Activated naive CD4-positive, alpha-beta T cell treated with anti-CD3 and anti-CD28 coated beads, Interleukin-2, amount 10 ng/mL, durations not matched to agents 7 days and 5 days (primary cell): ENCODE measurements at regions not wholly inside any gene's neighbourhood (a gene's known extent, or its start where the extent isn't known, plus 50 kb on each side); places are given as distances from the start of the nearest gene placed in this dataset.
"Not testable (repeated sequence)": the region's sequence is repeated elsewhere in the genome, so short reads cannot be mapped to it uniquely, and the experiment has no call there.

Experiments
- CTCF ChIA-PET: fragments of 350-600 bp; sonication (Branson Sonifier 250); formaldehyde crosslinking; loops from one replicate; lab custom pipeline; 2021; ENCODE audit warnings: antibody characterized with exemption; lab: Charles Lee
- DNase-seq: peaks from one replicate; pipeline ENCODE4 v3.0.0-alpha.2; 2020
- H3K27ac Mint-ChIP-seq: one replicate; pipeline ENCODE4 v1.8.0; 2021; ENCODE audit warnings: mild to moderate bottlenecking, moderate library complexity, mixed read lengths
- H3K27me3 Mint-ChIP-seq: one replicate; pipeline ENCODE4 v1.8.0; 2021; ENCODE audit warnings: mild to moderate bottlenecking, mixed read lengths
- H3K36me3 Mint-ChIP-seq: one replicate; pipeline ENCODE4 v1.8.0; 2021; ENCODE audit warnings: mixed read lengths
- H3K4me1 Mint-ChIP-seq: one replicate; pipeline ENCODE4 v1.8.0; 2021; ENCODE audit warnings: mixed read lengths
- H3K4me3 Mint-ChIP-seq: one replicate; pipeline ENCODE4 v1.8.0; 2021; ENCODE audit warnings: mild to moderate bottlenecking, moderate library complexity, mixed read lengths
- H3K9me3 Mint-ChIP-seq: one replicate; pipeline ENCODE4 v1.8.0; 2021; ENCODE audit warnings: mixed read lengths

DNA sequence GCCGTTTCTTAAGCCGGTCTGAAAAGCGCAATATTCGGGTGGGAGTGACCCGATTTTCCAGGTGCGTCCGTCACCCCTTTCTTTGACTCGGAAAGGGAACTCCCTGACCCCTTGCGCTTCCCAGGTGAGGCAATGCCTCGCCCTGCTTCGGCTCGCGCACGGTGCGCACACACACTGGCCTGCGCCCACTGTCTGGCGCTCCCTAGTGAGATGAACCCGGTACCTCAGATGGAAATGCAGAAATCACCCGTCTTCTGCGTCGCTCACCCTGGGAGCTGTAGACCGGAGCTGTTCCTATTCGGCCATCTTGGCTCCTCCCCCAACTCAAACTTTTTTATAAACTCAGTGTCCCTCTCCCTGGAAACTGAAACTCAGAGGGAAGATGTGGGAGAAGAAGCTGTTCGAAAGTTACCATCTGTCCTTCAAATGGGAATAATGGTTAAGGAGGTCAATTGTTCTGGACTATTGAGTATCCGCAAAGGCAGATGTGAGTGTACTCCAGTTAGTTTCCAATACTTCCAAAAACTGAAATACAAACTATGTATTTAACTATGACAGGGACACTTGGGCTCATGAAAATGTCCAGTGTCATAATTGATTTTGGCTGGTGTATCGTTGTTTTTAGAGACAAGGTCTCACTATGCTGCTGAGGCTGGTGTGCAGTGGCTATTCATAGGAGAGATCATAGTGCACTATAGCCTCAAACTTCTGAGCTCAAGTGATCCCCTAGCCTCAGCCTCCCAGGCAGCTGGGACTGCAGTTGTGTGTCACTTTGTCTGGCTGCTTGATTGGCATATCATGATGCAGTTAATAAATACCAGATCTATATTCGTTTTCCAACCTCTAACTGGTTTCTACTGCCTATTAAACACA, 67.8 kb upstream of the OSBPL3 start:
- H3K36me3 Mint-ChIP-seq, CTCF ChIA-PET, H3K9me3 Mint-ChIP-seq, H3K27me3 Mint-ChIP-seq, H3K27ac Mint-ChIP-seq, H3K4me3 Mint-ChIP-seq, DNase-seq, H3K4me1 Mint-ChIP-seq: not testable (repeated sequence)

DNA sequence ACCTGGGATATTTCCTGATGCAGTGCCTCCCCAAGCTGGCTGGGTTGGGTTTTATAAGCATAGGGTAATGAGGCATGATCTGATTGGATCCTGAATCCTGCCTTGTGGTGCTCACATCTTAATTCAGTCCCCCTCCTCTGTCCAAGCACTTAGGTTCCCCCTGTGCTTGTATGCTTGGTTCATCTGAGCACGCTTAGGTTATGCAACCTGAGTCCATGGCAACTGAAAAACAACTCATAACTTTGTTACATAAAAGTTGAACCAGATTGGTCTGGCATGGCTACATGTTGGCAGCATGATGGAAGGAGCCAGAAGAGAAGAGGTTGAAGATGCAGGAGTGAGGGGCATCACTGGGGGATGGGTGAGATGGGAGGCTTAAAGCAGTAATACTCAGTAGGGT, 57.3 kb upstream of the OSBPL3 start:
- H3K9me3 Mint-ChIP-seq = peaks cover 9% of the 10 kb centered on the region

DNA sequence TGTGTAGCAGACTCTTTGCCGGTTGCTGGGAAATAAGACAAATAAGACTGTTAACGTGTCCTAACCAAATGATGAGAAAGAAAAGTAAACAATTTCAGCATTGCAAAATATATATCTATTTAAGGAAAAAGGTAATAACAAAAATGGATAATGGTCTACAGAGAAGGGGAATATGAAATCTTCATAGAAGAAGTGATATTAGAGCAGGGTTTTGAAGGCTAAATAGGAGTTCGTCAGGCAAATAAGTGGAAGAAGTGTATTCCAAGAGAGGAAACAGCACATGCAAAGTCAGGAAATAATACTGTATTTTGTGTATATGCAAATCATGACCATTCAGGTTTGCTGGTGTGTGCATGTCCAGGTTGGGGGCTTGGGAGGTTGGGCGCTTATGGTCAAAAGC, 55.3 kb upstream of the OSBPL3 start:
- CTCF ChIA-PET = no interaction called here
- Mint-ChIP-seq H3K9me3 (peaks cover 9% of the 10 kb centered on the region), H3K27me3 (peaks cover 29% of the 10 kb centered on the region), H3K4me3 (no peak overlapping the region), H3K36me3 (no peaks in the 10 kb centered on the region), H3K27ac (no peak overlapping the region), H3K4me1 (peaks cover 20% of the 10 kb centered on the region)
- DNase-seq = no peak

More for the DNA sequence above, 57.3 kb upstream of the OSBPL3 start:
- H3K36me3 Mint-ChIP-seq = no peaks in the 10 kb centered on the region
- no peaks in the 10 kb centered on the region for H3K4me1 Mint-ChIP-seq
- H3K27me3 Mint-ChIP-seq = peaks cover 31% of the 10 kb centered on the region
- no peak overlapping the region for H3K4me3 Mint-ChIP-seq
- no peak overlapping the region for H3K27ac Mint-ChIP-seq
- CTCF ChIA-PET = no interaction called here
- no peak for DNase-seq

DNA sequence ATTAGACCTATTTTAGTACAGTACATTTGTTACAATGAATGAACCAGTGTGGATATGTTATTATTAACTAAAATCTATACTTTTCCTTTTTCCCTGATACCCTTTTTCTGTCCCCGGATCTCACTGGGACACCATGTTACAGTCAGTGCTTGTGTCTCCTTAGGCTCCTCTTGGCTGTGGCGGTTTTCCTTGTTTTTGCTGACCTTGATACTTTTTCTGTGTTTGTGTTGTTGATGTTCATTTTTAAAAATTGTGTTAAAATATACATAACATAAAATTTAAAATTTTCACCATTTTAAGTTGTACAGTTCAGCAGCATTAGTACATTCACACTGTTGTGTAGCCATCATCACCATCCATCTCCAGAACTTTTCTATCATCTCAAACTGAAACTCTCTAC, 54.2 kb upstream of the OSBPL3 start:
- Mint-ChIP-seq H3K27me3 (peaks cover 26% of the 10 kb centered on the region), H3K27ac (no peak overlapping the region), H3K4me3 (no peak overlapping the region), H3K4me1 (peaks cover 30% of the 10 kb centered on the region), H3K36me3 (no peaks in the 10 kb centered on the region), H3K9me3 (peaks cover 9% of the 10 kb centered on the region)
- CTCF ChIA-PET = no interaction called here
- no peak for DNase-seq

DNA sequence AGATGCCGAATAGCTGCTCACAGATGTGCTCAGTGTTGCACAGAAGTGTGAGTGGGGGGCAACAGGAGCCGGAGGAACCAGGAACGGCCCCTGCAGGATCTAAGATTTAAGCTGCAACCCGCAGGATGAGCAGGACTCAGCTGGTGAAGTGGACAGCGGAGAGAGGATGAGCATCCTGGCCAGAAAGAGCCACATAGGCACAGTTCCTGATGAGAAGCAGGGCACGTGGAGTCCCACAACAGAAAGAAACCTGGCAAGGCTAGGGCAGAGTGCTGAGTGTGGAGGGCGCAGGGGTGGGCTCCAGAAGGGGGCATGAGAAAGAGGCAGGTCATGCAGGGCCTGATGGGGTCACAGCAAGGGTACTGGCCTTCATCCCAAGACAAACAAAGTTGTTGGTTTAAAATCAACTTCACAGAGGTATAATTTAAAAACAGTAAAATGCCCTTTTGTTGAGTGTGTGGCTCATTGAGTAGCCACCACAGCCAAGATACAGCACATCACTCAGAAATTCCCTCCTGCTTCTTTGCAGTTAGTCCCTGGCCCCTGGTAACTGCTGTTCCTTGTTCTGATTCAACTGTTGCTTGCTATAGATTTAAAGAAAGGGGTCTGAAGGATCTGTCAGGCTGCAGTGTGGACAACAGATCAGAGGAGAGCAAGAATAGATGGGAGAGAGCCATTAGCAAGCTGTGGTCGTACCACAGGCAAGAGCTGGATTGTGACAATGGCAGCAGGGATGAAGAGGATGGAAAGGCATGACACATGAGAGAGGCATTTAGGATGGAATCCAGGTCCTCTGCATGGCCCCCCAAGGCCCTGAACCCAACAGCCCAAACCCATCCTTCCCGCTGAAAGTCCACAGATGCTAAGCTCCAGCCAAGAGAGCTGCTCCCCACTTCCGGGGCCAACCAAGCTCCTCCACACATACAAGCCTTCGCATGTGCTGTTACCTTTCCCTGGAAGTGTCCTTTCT, 53.1 kb upstream of the OSBPL3 start:
- CTCF ChIA-PET = interaction anchor here (1.2 kb wide), 1 partner anchor 50 kb away, joined by 3 read pairs; no protein-coding TSS in a partner anchor
- DNase-seq = no peak
- Mint-ChIP-seq H3K4me1 (peaks cover 41% of the 10 kb centered on the region), H3K27me3 (peaks cover 26% of the 10 kb centered on the region), H3K4me3 (no peak overlapping the region), H3K27ac (no peak overlapping the region), H3K36me3 (no peaks in the 10 kb centered on the region), H3K9me3 (peaks cover 9% of the 10 kb centered on the region)

DNA sequence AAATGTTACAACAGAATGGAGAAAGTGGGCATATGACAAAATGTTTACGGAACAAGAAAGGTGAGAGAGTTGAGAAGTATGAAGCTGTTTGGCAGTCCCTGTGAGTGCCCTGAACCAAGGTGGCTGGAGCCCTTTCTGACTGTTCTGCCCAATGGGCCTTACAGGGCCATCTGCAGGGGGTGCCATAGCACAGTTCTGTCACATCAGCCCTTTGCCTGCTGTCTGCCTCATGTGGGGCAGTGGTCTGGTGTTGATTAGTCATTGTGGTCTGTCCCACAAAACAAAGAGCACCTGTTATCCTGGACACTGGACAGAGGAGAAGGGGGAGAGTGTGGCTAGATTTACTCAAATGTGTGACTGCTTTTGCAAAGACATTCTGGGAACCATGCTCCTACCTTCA, 51.5 kb upstream of the OSBPL3 start:
- CTCF ChIA-PET = interaction anchor here (0.8 kb wide), 1 partner anchor 24 kb away, joined by 3 read pairs; no protein-coding TSS in a partner anchor
- peak overlapping the region; percentile 5 for H3K27ac Mint-ChIP-seq

DNA sequence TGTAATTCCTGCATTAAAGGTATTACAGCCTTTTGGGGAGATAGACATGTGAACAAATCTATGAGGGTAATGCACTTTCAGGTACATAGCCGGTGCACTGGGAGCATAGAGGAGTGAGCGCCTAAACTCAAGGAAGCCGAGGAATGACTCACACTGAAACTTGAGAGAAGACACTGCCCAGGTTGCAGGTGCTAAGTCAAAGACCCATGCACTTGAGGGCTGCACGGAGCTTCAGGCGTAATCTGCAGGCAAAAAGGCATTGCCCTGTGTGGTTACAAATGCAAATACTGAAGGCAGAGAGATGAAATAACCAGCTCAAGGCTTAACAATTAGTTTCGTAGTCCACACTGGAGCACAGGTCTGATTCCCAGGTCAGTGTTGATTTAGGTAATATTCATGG, 51.0 kb upstream of the OSBPL3 start:
- CTCF ChIA-PET = interaction anchor here (0.8 to 1.1 kb wide), 2 partner anchors 24 to 32 kb away, joined by 3 read pairs; no protein-coding TSS in a partner anchor
- Mint-ChIP-seq H3K27ac (peak overlapping the region; percentile 5), H3K4me1 (peaks cover 48% of the 10 kb centered on the region)

More for the DNA sequence above, 51.5 kb upstream of the OSBPL3 start:
- Mint-ChIP-seq H3K27me3 (peaks cover 15% of the 10 kb centered on the region), H3K9me3 (peaks cover 5% of the 10 kb centered on the region), H3K36me3 (peaks cover 1% of the 10 kb centered on the region), H3K4me1 (peaks cover 48% of the 10 kb centered on the region), H3K4me3 (no peak overlapping the region)
- DNase-seq = no peak

More for the DNA sequence above, 51.0 kb upstream of the OSBPL3 start:
- peak; percentile 32 for DNase-seq
- Mint-ChIP-seq H3K9me3 (peaks cover 3% of the 10 kb centered on the region), H3K27me3 (peaks cover 11% of the 10 kb centered on the region), H3K4me3 (no peak overlapping the region), H3K36me3 (peaks cover 1% of the 10 kb centered on the region)
